Smooth muscle cell (in vitro differentiated cells): ENCODE measurements at regions not wholly inside any gene's neighbourhood (a gene's known extent, or its start where the extent isn't known, plus 50 kb on each side); places are given as distances from the start of the nearest gene placed in this dataset.

Experiments
- DNase-seq: peaks from one replicate; lab custom pipeline; 2025; ENCODE audit not compliant: unreplicated experiment; lab: John Stamatoyannopoulos, UW
- H2AFZ ChIP-seq: fragments of 200-600 bp; sonication (generic); 2 replicates; pipeline ENCODE4 v1.6.0; 2016; ENCODE audit warnings: antibody characterized with exemption, low read depth, mild to moderate bottlenecking
- H3F3A ChIP-seq: fragments of 200-600 bp; sonication (generic); 2 replicates; pipeline ENCODE4 v1.6.0; 2017; ENCODE audit warnings: antibody characterized with exemption, low read depth
- H3K27ac ChIP-seq: fragments of 200-600 bp; sonication (generic); 2 replicates; pipeline ENCODE4 v1.5.1; 2016; ENCODE audit warnings: low read depth, mild to moderate bottlenecking
- H3K27me3 ChIP-seq: fragments of 200-600 bp; sonication (generic); 2 replicates; pipeline ENCODE4 v1.6.1; 2016; ENCODE audit warnings: low read depth, mild to moderate bottlenecking
- H3K36me3 ChIP-seq: fragments of 200-600 bp; sonication (generic); 2 replicates; pipeline ENCODE4 v1.5.1; 2016; ENCODE audit warnings: low read depth
- H3K4me1 ChIP-seq: fragments of 200-600 bp; sonication (generic); 2 replicates; pipeline ENCODE4 v1.5.1; 2016; ENCODE audit warnings: low read depth
- H3K4me2 ChIP-seq: fragments of 200-600 bp; sonication (generic); 2 replicates; pipeline ENCODE4 v1.6.0; 2016; ENCODE audit warnings: mild to moderate bottlenecking
- H3K4me3 ChIP-seq: fragments of 200-600 bp; sonication (generic); 2 replicates; pipeline ENCODE4 v1.5.1; 2016; ENCODE audit warnings: mild to moderate bottlenecking
- H3K79me2 ChIP-seq: fragments of 200-600 bp; sonication (generic); 2 replicates; pipeline ENCODE4 v1.6.0; 2016; ENCODE audit warnings: low read depth, mild to moderate bottlenecking
- H3K9ac ChIP-seq: fragments of 200-600 bp; sonication (generic); 2 replicates; pipeline ENCODE4 v1.6.0; 2016; ENCODE audit warnings: low read depth
- H3K9me3 ChIP-seq: fragments of 200-600 bp; sonication (generic); replicated peaks from 2 replicates; pipeline ENCODE4 v1.5.1; 2016; ENCODE audit warnings: low read depth
- H4K20me1 ChIP-seq: fragments of 200-600 bp; sonication (generic); 2 replicates; pipeline ENCODE4 v1.6.0; 2016; ENCODE audit warnings: low read depth
- CTCF ChIP-seq: fragments of 200-600 bp; sonication (generic); IDR thresholded peaks from 2 replicates; pipeline ENCODE4 v1.5.1; 2017; ENCODE audit warnings: borderline replicate concordance, mild to moderate bottlenecking, antibody characterized with exemption; ENCODE audit not compliant: insufficient read depth, poor library complexity, severe bottlenecking
- WGBS: methylation state at CpG from one replicate; pipeline ENCODE4 v1.1.7; 2016; ENCODE audit warnings: low lambda C conversion rate; 5-methylcytosine and 5-hydroxymethylcytosine counted together

- Histone ChIP-seq H3F3A (no peaks in the 10 kb centered on the region), H3K36me3 (no peaks in the 10 kb centered on the region), H3K27me3 (no peaks in the 10 kb centered on the region), H3K9ac (no peak overlapping the region), H4K20me1 (no peaks in the 10 kb centered on the region), H3K4me2 (no peak overlapping the region), H2AFZ (no peak overlapping the region), H3K27ac (no peak overlapping the region), H3K4me1 (no peaks in the 10 kb centered on the region), H3K9me3 (no peaks in the 10 kb centered on the region), H3K79me2 (no peaks in the 10 kb centered on the region), H3K4me3 (no peak overlapping the region)
- 87% methylated on average over 3 of the region's 3 CpGs for WGBS
- DNase-seq: no peak
- TF ChIP-seq CTCF: no peak
Observed at GRCh38 chr5:167525004-167525403, 766.4 kb upstream of the WWC1 start.

- Histone ChIP-seq H3K9me3 (no peaks in the 10 kb centered on the region), H3F3A (no peaks in the 10 kb centered on the region), H3K27me3 (no peaks in the 10 kb centered on the region), H2AFZ (no peak overlapping the region), H3K4me3 (no peak overlapping the region), H3K4me2 (no peak overlapping the region), H3K4me1 (no peaks in the 10 kb centered on the region), H3K79me2 (no peaks in the 10 kb centered on the region), H3K27ac (no peak overlapping the region), H3K36me3 (no peaks in the 10 kb centered on the region), H4K20me1 (no peaks in the 10 kb centered on the region), H3K9ac (no peak overlapping the region)
- WGBS: 83% methylated on average over 6 of the region's 6 CpGs
- DNase-seq: no peak
- no peak for TF ChIP-seq CTCF
Observed at GRCh38 chr5:167528651-167529050, 762.8 kb upstream of the WWC1 start.

- H3K27me3 ChIP-seq: no peaks in the 10 kb centered on the region
- no peak overlapping the region for H3K4me3 ChIP-seq
- H3K4me1 ChIP-seq: no peaks in the 10 kb centered on the region
- no peaks in the 10 kb centered on the region for H3K36me3 ChIP-seq
- WGBS: 67% methylated on average over 13 of the region's 13 CpGs
- H3F3A ChIP-seq: no peaks in the 10 kb centered on the region
- DNase-seq: no peak
- H3K27ac ChIP-seq: no peak overlapping the region
- H3K4me2 ChIP-seq: peak overlapping the region; percentile 36
- no peak for TF ChIP-seq CTCF
- H3K9ac ChIP-seq: no peak overlapping the region
- H2AFZ ChIP-seq: peak overlapping the region; percentile 43
- H4K20me1 ChIP-seq: no peaks in the 10 kb centered on the region
- no peaks in the 10 kb centered on the region for H3K9me3 ChIP-seq
- H3K79me2 ChIP-seq: no peaks in the 10 kb centered on the region
Observed at GRCh38 chr5:167530548-167530947, 760.9 kb upstream of the WWC1 start.
